RWPE1 (cell line): ENCODE measurements at regions not wholly inside any gene's neighbourhood (a gene's known extent, or its start where the extent isn't known, plus 50 kb on each side); places are given as distances from the start of the nearest gene placed in this dataset.

Source experiments
- CTCF ChIA-PET: fragments of 350-600 bp; sonication (Branson Sonifier 250); formaldehyde crosslinking; extraction: SDS; loops from one replicate; lab custom pipeline; 2021; lab: Yijun Ruan, JAX
- POLR2A ChIA-PET: fragments of 400-600 bp; formaldehyde crosslinking; extraction: SDS; loops from one replicate; lab custom pipeline; 2020; ENCODE audit warnings: antibody characterized with exemption; ENCODE audit not compliant: low non-redundant PET; lab: Yijun Ruan, JAX
- DNase-seq: peaks from one replicate; pipeline ENCODE4 v3.0.0; 2012; ENCODE audit warnings: low spot score
- H3K27ac ChIP-seq: fragments of 450-650 bp; 2 replicates; pipeline ENCODE4 v1.5.1; 2017
- TF ChIP-seq, protein P1 (sequence below): fragments of 450-650 bp; conservative IDR thresholded peaks from 2 replicates; pipeline ENCODE4 v1.5.1; 2017; ENCODE audit warnings: low read depth, mild to moderate bottlenecking

DNA sequence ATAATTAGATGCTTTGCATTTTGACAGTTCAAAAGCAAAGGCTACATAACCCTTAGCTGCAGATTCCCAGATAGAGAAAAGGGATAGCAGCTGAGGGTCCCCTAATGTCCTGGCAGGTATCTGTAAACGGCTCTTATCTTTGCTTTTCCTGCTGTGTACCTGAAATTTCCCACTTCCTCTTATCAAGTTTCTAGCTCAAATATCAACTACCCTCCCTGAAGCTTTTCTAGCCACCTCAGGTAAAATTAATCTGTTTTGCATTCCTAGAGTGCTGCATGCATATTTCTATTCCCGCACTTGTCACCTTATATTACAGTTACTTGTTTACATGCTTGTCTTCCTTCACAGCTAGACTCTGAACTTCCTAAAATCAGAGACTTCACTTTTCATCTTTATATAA lies 55.6 kb upstream of the STXBP5L start:
- ChIA-PET POLR2A (no interaction called here), CTCF (no interaction called here)
- H3K27ac ChIP-seq = no peak overlapping the region
- no peak for DNase-seq
- TF ChIP-seq, protein P1, sequence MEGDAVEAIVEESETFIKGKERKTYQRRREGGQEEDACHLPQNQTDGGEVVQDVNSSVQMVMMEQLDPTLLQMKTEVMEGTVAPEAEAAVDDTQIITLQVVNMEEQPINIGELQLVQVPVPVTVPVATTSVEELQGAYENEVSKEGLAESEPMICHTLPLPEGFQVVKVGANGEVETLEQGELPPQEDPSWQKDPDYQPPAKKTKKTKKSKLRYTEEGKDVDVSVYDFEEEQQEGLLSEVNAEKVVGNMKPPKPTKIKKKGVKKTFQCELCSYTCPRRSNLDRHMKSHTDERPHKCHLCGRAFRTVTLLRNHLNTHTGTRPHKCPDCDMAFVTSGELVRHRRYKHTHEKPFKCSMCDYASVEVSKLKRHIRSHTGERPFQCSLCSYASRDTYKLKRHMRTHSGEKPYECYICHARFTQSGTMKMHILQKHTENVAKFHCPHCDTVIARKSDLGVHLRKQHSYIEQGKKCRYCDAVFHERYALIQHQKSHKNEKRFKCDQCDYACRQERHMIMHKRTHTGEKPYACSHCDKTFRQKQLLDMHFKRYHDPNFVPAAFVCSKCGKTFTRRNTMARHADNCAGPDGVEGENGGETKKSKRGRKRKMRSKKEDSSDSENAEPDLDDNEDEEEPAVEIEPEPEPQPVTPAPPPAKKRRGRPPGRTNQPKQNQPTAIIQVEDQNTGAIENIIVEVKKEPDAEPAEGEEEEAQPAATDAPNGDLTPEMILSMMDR = no peak

DNA sequence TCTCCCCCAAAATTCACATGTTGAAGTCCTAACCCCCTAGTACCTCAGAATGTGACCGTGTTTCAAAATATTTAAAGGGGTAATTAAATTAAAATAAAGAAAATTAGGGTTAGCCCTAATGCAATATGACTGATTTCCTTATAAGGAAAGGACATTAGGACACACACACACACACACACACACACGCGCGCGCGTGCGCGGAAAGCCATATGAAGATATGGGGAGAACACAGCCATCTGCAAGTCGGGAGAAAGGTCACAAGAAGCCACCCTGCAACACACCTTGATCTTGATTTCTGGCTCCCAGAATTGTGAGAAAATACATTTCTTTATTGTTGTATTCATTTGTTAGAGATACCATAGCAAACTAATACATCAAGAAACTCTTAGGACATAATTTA lies 54.6 kb upstream of the STXBP5L start:
- ChIA-PET POLR2A (no interaction called here), CTCF (no interaction called here)
- no peak for DNase-seq
- TF ChIP-seq, protein P1 = no peak
- H3K27ac ChIP-seq = no peak overlapping the region

DNA sequence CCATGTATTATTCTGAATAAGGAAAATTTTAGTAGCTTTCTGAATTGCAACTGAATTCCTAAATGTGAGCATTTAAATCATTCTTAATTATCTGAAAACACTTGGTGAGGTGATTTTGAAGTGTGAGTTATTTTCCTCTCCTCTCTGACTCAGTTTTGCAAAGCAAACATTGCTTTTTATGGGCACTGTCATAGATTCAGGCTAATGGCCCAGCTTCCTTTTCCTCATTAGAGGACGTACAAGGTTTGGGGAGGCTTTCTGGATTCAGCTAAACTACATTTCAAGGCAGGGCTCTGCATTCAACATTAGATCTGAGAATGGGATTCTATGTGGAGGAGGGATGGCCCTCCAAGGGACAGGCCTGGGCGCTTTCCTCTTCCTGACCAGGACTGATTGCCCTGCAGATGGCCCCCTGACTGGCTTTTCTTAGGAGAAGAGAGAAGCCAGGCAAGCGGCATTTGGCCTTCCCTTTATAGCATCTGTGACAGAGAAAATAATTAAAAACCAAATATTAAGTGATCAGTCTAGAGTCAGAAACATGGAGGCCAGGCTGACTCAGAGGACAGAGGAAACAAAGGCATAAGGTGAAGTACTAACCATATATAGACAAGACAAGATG lies 53.0 kb upstream of the STXBP5L start:
- CTCF ChIA-PET = interaction anchor here (0.5 kb wide), 1 partner anchor 1014 kb away, joined by 3 read pairs; no protein-coding TSS in a partner anchor
- POLR2A ChIA-PET = no interaction called here
- TF ChIP-seq, protein P1 = no peak
- no peak for DNase-seq
- H3K27ac ChIP-seq = no peak overlapping the region

DNA sequence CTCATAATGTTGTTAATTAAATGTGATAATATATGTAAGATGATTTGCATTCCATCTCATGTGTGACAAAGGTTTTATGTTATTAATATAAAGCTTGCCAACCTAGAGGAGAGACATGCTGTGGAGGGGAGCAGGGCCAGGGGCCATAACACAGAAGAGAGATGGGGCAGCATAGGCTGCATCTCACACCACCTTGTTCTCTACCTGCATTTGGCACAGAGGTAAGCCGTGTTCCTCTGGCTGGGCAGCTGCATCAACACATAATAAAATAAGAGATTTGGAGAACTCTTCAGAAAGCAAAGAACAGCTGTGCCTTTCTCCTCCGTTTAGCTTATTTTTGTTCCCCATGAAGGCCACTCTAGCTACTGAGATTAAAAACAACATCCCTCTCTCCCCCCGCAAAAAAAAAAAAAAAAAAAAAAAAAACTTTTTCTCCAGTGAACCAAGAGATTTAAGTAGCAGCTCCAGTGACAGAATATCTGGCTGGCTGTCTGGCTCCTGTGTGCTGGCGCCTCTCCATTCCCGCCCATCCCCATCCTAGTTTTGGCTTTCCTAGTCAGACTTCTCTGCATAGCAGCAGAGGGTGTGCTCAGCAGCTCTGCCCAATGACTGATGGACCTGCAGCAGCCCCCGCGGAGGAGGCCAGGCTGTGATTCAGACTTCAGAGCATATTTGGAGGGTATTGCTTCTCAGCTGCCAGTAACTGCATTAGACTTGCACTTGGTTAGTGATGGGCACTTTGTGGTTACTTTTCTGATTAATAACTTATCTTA lies 52.2 kb upstream of the STXBP5L start:
- CTCF ChIA-PET = interaction anchor here (0.6 kb wide), 1 partner anchor 114 kb away, joined by 3 read pairs; no protein-coding TSS in a partner anchor
- POLR2A ChIA-PET = no interaction called here
- DNase-seq = peak; percentile 63

More for the DNA sequence above, 52.2 kb upstream of the STXBP5L start:
- H3K27ac ChIP-seq = no peak overlapping the region
- TF ChIP-seq, protein P1 = no peak
